ENCODE measurements at regions not wholly inside any gene's neighbourhood (a gene's known extent, or its start where the extent isn't known, plus 50 kb on each side); places are given as distances from the start of the nearest gene placed in this dataset.

GRCh38 chr12:131384544-131384855 lies 326.4 kb upstream of the SFSWAP start:
- H2BK15ac ChIP-seq (ENCODE audit: low read length): 0 out of 2 replicates have a peak overlapping the region, but pooled peaks have one; percentile 46
- H2BK12ac ChIP-seq (ENCODE audit: low read depth, low read length): 0 out of 2 replicates have a peak overlapping the region, but pooled peaks have one; percentile 60
- no peaks in the 10 kb centered on the region for H3K79me2 ChIP-seq (ENCODE audit: control insufficient read depth in 1 of 2, insufficient read depth in 2 of 2, low read length in 2 of 2)
- H3K4ac ChIP-seq (replicated peaks; ENCODE audit: insufficient read length, low read depth, low read length): no peak overlapping the region
- no peaks in the 10 kb centered on the region for H3K9me3 ChIP-seq (ENCODE audit: insufficient read depth in 2 of 2, low read depth in 1 of 2, low read length in 1 of 2)
- no peak for FAIRE-seq
- H3K27me3 ChIP-seq (replicated peaks in 1 of 4; ENCODE audit: control insufficient read depth in 3 of 4, extremely low read depth in 1 of 4, insufficient read depth in 3 of 4, low read length in 3 of 4): peaks cover 0 to 6% (median 4%) of the 10 kb centered on the region in 4 experiments; a peak in 2 of 7 replicates
- H2AK5ac ChIP-seq (ENCODE audit: low read depth, low read length): no peak overlapping the region
- peaks cover 0 to 1% of the 10 kb centered on the region in 2 experiments for H4K20me1 ChIP-seq (replicated peaks in 1 of 2; ENCODE audit: control insufficient read depth in 1 of 2, insufficient read depth in 2 of 2, low read length in 2 of 2)
- H3K4me2 ChIP-seq (ENCODE audit: insufficient read depth in 1 of 2, low read depth in 2 of 2, low read length in 2 of 2): no peak overlapping the region
- H4K5ac ChIP-seq (ENCODE audit: insufficient read length, low read depth, low read length): no peak overlapping the region
- H2BK120ac ChIP-seq (replicated peaks; ENCODE audit: low read depth, low read length): no peak overlapping the region
- no peak overlapping the region for H3K27ac ChIP-seq (ENCODE audit: low read depth, low read length)
- no peaks in the 10 kb centered on the region for H3K23me2 ChIP-seq (ENCODE audit: low read depth, low read length)
- H3K23ac ChIP-seq (ENCODE audit: insufficient read length): no peak overlapping the region
- H3K4me1 ChIP-seq (replicated peaks in 1 of 4; ENCODE audit: control insufficient read depth in 3 of 4, insufficient read depth in 4 of 4, low read length in 3 of 4): peaks cover 0 to 36% (median 14%) of the 10 kb centered on the region in 4 experiments; a peak in 6 of 7 replicates
- no peak overlapping the region for H4K91ac ChIP-seq (replicated peaks; ENCODE audit: insufficient read length, low read length)
- H2BK5ac ChIP-seq (ENCODE audit: low read depth, low read length): no peak overlapping the region
- H3K14ac ChIP-seq (ENCODE audit: insufficient read length): no peak overlapping the region
- no peak for DNase-seq (ENCODE audit: low read depth in 1 of 2, low spot score in 2 of 2)
- no peak overlapping the region for H3K4me3 ChIP-seq (ENCODE audit: extremely low read depth in 1 of 4, insufficient read depth in 2 of 4, low read depth in 3 of 4, low read length in 4 of 4)
- H2AFZ ChIP-seq (ENCODE audit: low read length): no peak overlapping the region
- no peak overlapping the region for H3K56ac ChIP-seq (replicated peaks; ENCODE audit: insufficient read length, low read depth, low read length)
- no peaks in the 10 kb centered on the region for H3K79me1 ChIP-seq (ENCODE audit: low read depth, low read length)
- POLR2A ChIA-PET (ENCODE audit: partially characterized antibody): no interaction called here
- H3K36me3 ChIP-seq (ENCODE audit: control insufficient read depth in 2 of 4, insufficient read depth in 4 of 4, low read length in 3 of 4): no peaks in the 10 kb centered on the region
- WGBS, 2 experiments (ENCODE audit: extremely low coverage in 1 of 2, insufficient coverage in 1 of 2, insufficient read length in 1 of 2, insufficient replicate concordance in 2 of 2, low coverage in 1 of 2, low lambda C conversion rate in 2 of 2, missing lambda C conversion rate in 1 of 2): 42% methylated on average over 3 of the region's 8 CpGs; no CpG with 5 or more reads in 1 of the 2 experiments
- no peak overlapping the region for H3K9ac ChIP-seq (replicated peaks in 1 of 4; ENCODE audit: extremely low read depth in 1 of 4, low read depth in 3 of 4, low read length in 3 of 4)
- no peak overlapping the region for H2BK20ac ChIP-seq (ENCODE audit: low read length)
- H4K8ac ChIP-seq (ENCODE audit: extremely low read depth, insufficient read depth, low read length): no peak overlapping the region
- CTCF ChIA-PET (ENCODE audit: partially characterized antibody): no interaction called here
- H3K18ac ChIP-seq (ENCODE audit: extremely low read depth, low read length): no peak overlapping the region
- TF ChIP-seq MAFK (IDR thresholded peaks at IDR 0.05; ENCODE audit: low read depth, low read length): no peak

Measured in H1 (cell line).